ENCODE measurements at regions not wholly inside any gene's neighbourhood (a gene's known extent, or its start where the extent isn't known, plus 50 kb on each side); places are given as distances from the start of the nearest gene placed in this dataset.

GRCh38 chr6:113607821-113608545 lies 249.2 kb upstream of the MARCKS start:
- Histone ChIP-seq H3K36me3 (no peaks in the 10 kb centered on the region), H3K4me3 (no peak overlapping the region), H3K27ac (no peak overlapping the region), H3K27me3 (no peaks in the 10 kb centered on the region), H3K9me3 (peaks cover 0 to 3% (median 0%) of the 10 kb centered on the region in 11 donors), H3K4me1 (peaks cover 0 to 5% (median 0%) of the 10 kb centered on the region in 9 donors)
- 83 to 84% methylated on average over 2 of the region's 2 CpGs for WGBS, 2 donors
- DNase-seq (no peak), ATAC-seq (no peak)
- intact Hi-C loops (cut with DNase I) = no loop called here
- TF ChIP-seq CTCF (IDR thresholded peaks at IDR 0.05) = no peak

- H3K36me3 ChIP-seq = no peaks in the 10 kb centered on the region
- intact Hi-C loops (cut with DNase I) = no loop called here
- TF ChIP-seq CTCF (IDR thresholded peaks at IDR 0.05) = no peak
- peaks cover 0 to 5% (median 0%) of the 10 kb centered on the region in 9 donors for H3K4me1 ChIP-seq
- 92 to 95% methylated on average over 4 of the region's 4 CpGs for WGBS, 2 donors
- H3K9me3 ChIP-seq = peaks cover 0 to 7% (median 0%) of the 10 kb centered on the region in 11 donors
- H3K4me3 ChIP-seq = no peak overlapping the region
- ATAC-seq = no peak
- no peaks in the 10 kb centered on the region for H3K27me3 ChIP-seq
- DNase-seq = no peak
- H3K27ac ChIP-seq = no peak overlapping the region
Observed at GRCh38 chr6:113610377-113610988, 246.7 kb upstream of the MARCKS start.

- intact Hi-C loops (cut with DNase I) = no loop called here
- 92 to 96% methylated on average over 5 of the region's 5 CpGs for WGBS, 2 donors
- no peak for DNase-seq
- Histone ChIP-seq H3K4me1 (peaks cover 0 to 5% (median 0%) of the 10 kb centered on the region in 9 donors), H3K27ac (no peak overlapping the region), H3K27me3 (no peaks in the 10 kb centered on the region), H3K9me3 (peaks cover 0 to 7% (median 0%) of the 10 kb centered on the region in 11 donors), H3K36me3 (no peaks in the 10 kb centered on the region), H3K4me3 (no peak overlapping the region)
- no peak for TF ChIP-seq CTCF (IDR thresholded peaks at IDR 0.05)
- no peak for ATAC-seq
Observed at GRCh38 chr6:113616701-113617274, 240.4 kb upstream of the MARCKS start.

- Histone ChIP-seq H3K27me3 (no peaks in the 10 kb centered on the region), H3K4me3 (no peak overlapping the region), H3K27ac (no peak overlapping the region), H3K36me3 (no peaks in the 10 kb centered on the region), H3K4me1 (peaks cover 0 to 5% (median 0%) of the 10 kb centered on the region in 9 donors), H3K9me3 (no peaks in the 10 kb centered on the region)
- intact Hi-C loops (cut with DNase I) = no loop called here
- TF ChIP-seq CTCF (IDR thresholded peaks at IDR 0.05) = no peak
- ATAC-seq (no peak), DNase-seq (no peak)
- 81 to 86% methylated on average over 4 of the region's 4 CpGs for WGBS, 2 donors
Observed at GRCh38 chr6:113619077-113619476, 238.1 kb upstream of the MARCKS start.
